CD4-positive, alpha-beta T cell (primary cell): ENCODE measurements at regions not wholly inside any gene's neighbourhood (a gene's known extent, or its start where the extent isn't known, plus 50 kb on each side); places are given as distances from the start of the nearest gene placed in this dataset.

Experiments used
- ATAC-seq: fragments of 200-7000 bp; cut with Tn5 transposase; one replicate; pipeline ENCODE4 v1.10.0; 2022; ENCODE audit warnings: mild to moderate bottlenecking; ENCODE audit not compliant: poor library complexity
- CTCF ChIA-PET: fragments of 350-600 bp; sonication (Branson Sonifier 250); formaldehyde crosslinking; loops from one replicate; lab custom pipeline; 2021; ENCODE audit warnings: antibody characterized with exemption, inconsistent platforms; lab: Charles Lee
- POLR2A ChIA-PET: fragments of 350-600 bp; sonication (Branson Sonifier 250); formaldehyde crosslinking; loops from one replicate; lab custom pipeline; 2021; ENCODE audit warnings: antibody characterized with exemption, inconsistent platforms; lab: Charles Lee
- DNase-seq, 14 experiments: peaks; one replicate each; pipeline ENCODE4 v3.0.0-alpha.2; 2013 to 2020; ENCODE audit warnings: mixed read lengths in 2 of 14
- H3K27ac ChIP-seq, 2 donors: one replicate each; pipeline versions ENCODE4 v1.5.1 to v1.7.0; 2013; ENCODE audit warnings: low read length in 2 of 2, low read depth in 1 of 2, mild to moderate bottlenecking in 1 of 2
- H3K27me3 ChIP-seq, 2 experiments: 1 replicate in 1 of 2; 2 replicates in 1 of 2; pipeline versions ENCODE4 v1.6.1 to v1.7.0; 2013; ENCODE audit warnings: low read length in 2 of 2, control low read depth in 1 of 2, mild to moderate bottlenecking in 1 of 2, moderate library complexity in 1 of 2; ENCODE audit not compliant: insufficient read depth in 2 of 2, control insufficient read depth in 1 of 2
- H3K36me3 ChIP-seq: one replicate; pipeline ENCODE4 v1.6.1; 2013; ENCODE audit warnings: low read length, control low read depth; ENCODE audit not compliant: insufficient read depth
- H3K4me1 ChIP-seq: one replicate; pipeline ENCODE4 v1.6.1; 2013; ENCODE audit warnings: low read length, control low read depth; ENCODE audit not compliant: insufficient read depth
- H3K4me3 ChIP-seq: one replicate; pipeline ENCODE4 v1.5.1; 2013; ENCODE audit warnings: mild to moderate bottlenecking, low read length, moderate library complexity
- H3K9me3 ChIP-seq, 2 experiments: 1 replicate in 1 of 2; 2 replicates in 1 of 2; pipeline versions ENCODE4 v1.6.1 to v1.7.0; 2013; ENCODE audit warnings: low read length in 2 of 2, mild to moderate bottlenecking in 2 of 2, control low read depth in 1 of 2, moderate library complexity in 1 of 2; ENCODE audit not compliant: control insufficient read depth in 1 of 2, insufficient read depth in 1 of 2
- H3K27ac Mint-ChIP-seq: one replicate; pipeline ENCODE4 v1.8.0; 2020; ENCODE audit warnings: mixed read lengths
- H3K27me3 Mint-ChIP-seq: one replicate; pipeline ENCODE4 v1.8.0; 2021; ENCODE audit warnings: mixed read lengths
- H3K36me3 Mint-ChIP-seq: one replicate; pipeline ENCODE4 v1.8.0; 2021; ENCODE audit warnings: low read depth, mixed read lengths
- H3K4me1 Mint-ChIP-seq: one replicate; pipeline ENCODE4 v1.8.0; 2021; ENCODE audit warnings: low read depth, mixed read lengths
- H3K4me3 Mint-ChIP-seq: one replicate; pipeline ENCODE4 v1.8.0; 2020; ENCODE audit warnings: mild to moderate bottlenecking, mixed read lengths
- H3K9me3 Mint-ChIP-seq: one replicate; pipeline ENCODE4 v1.8.0; 2020; ENCODE audit warnings: mixed read lengths
- intact Hi-C, 2 experiments: fragments of 100-400 bp; cut with DNase I in 1 of 2; cut with micrococcal nuclease in 1 of 2; formaldehyde crosslinking; loops; one replicate each; pipeline versions ENCODE4 v1.15.1 to v1.9.0; 2023 to 2025; cut with DNase I, micrococcal nuclease
- TF ChIP-seq, protein P1 (sequence below): fragments of 200-600 bp; IDR thresholded peaks from one replicate; pipeline ENCODE4 v1.8.0; 2022; ENCODE audit warnings: antibody characterized with exemption, mild to moderate bottlenecking

GRCh38 chr6:7664003-7664402 is 61.9 kb upstream of the BMP6 start:
- Mint-ChIP-seq H3K27me3 (peaks cover 21% of the 10 kb centered on the region), H3K9me3 (no peaks in the 10 kb centered on the region), H3K36me3 (no peaks in the 10 kb centered on the region), H3K4me3 (no peak overlapping the region), H3K4me1 (no peaks in the 10 kb centered on the region), H3K27ac (no peak overlapping the region)
- H3K36me3 ChIP-seq: no peaks in the 10 kb centered on the region
- TF ChIP-seq, protein P1, sequence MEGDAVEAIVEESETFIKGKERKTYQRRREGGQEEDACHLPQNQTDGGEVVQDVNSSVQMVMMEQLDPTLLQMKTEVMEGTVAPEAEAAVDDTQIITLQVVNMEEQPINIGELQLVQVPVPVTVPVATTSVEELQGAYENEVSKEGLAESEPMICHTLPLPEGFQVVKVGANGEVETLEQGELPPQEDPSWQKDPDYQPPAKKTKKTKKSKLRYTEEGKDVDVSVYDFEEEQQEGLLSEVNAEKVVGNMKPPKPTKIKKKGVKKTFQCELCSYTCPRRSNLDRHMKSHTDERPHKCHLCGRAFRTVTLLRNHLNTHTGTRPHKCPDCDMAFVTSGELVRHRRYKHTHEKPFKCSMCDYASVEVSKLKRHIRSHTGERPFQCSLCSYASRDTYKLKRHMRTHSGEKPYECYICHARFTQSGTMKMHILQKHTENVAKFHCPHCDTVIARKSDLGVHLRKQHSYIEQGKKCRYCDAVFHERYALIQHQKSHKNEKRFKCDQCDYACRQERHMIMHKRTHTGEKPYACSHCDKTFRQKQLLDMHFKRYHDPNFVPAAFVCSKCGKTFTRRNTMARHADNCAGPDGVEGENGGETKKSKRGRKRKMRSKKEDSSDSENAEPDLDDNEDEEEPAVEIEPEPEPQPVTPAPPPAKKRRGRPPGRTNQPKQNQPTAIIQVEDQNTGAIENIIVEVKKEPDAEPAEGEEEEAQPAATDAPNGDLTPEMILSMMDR: no peak
- H3K27ac ChIP-seq: no peak overlapping the region
- intact Hi-C loops: no loop called here
- DNase-seq (no peak), ATAC-seq (no peak)
- no peak overlapping the region for H3K4me3 ChIP-seq
- peaks cover 5 to 6% of the 10 kb centered on the region in 2 experiments for H3K27me3 ChIP-seq
- H3K9me3 ChIP-seq: no peaks in the 10 kb centered on the region
- ChIA-PET CTCF (no interaction called here), POLR2A (no interaction called here)
- H3K4me1 ChIP-seq: no peaks in the 10 kb centered on the region

GRCh38 chr6:7668936-7669335 is 57.0 kb upstream of the BMP6 start:
- no peak overlapping the region for H3K4me3 Mint-ChIP-seq
- no peak for ATAC-seq
- no peaks in the 10 kb centered on the region for H3K4me1 Mint-ChIP-seq
- Histone ChIP-seq H3K36me3 (no peaks in the 10 kb centered on the region), H3K27me3 (peaks cover 3 to 5% of the 10 kb centered on the region in 2 experiments), H3K4me1 (no peaks in the 10 kb centered on the region), H3K9me3 (no peaks in the 10 kb centered on the region), H3K4me3 (no peak overlapping the region), H3K27ac (no peak overlapping the region)
- TF ChIP-seq, protein P1: no peak
- no peaks in the 10 kb centered on the region for H3K9me3 Mint-ChIP-seq
- no peak overlapping the region for H3K27ac Mint-ChIP-seq
- POLR2A ChIA-PET: no interaction called here
- no peak for DNase-seq
- peaks cover 18% of the 10 kb centered on the region for H3K27me3 Mint-ChIP-seq
- CTCF ChIA-PET: interaction anchor here (0.6 kb wide), 2 partner anchors 17 to 458 kb away, joined by 3 read pairs; no protein-coding TSS in a partner anchor
- intact Hi-C loops: no loop called here
- H3K36me3 Mint-ChIP-seq: no peaks in the 10 kb centered on the region

DNA sequence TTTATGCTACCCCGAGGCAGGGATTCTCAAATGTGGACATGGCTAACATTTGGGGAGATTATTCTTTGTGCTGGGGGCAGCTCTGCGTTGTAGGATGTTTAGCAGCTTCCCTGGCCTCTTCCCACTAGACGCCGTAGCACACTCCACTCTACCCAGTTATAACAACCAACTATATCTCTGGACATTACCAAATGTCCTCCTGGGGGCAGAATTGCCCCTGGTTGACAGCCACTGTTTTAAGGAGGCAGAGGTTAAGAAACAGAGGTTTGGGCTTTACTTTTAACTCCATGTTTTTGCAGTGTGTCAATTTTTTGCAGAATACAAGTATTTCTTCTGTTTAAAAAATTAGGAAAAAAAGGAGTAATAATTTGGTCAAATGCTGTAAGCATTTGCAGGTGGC is 56.2 kb upstream of the BMP6 start:
- Histone ChIP-seq H3K9me3 (no peaks in the 10 kb centered on the region), H3K36me3 (no peaks in the 10 kb centered on the region), H3K27me3 (peaks cover 3 to 5% of the 10 kb centered on the region in 2 experiments), H3K4me1 (no peaks in the 10 kb centered on the region), H3K4me3 (no peak overlapping the region), H3K27ac (no peak overlapping the region)
- H3K9me3 Mint-ChIP-seq: no peaks in the 10 kb centered on the region
- intact Hi-C loops: no loop called here
- H3K27ac Mint-ChIP-seq: no peak overlapping the region
- H3K27me3 Mint-ChIP-seq: peaks cover 20% of the 10 kb centered on the region
- H3K4me1 Mint-ChIP-seq: no peaks in the 10 kb centered on the region
- TF ChIP-seq, protein P1: no peak
- H3K4me3 Mint-ChIP-seq: no peak overlapping the region
- ChIA-PET POLR2A (no interaction called here), CTCF (interaction anchor here (0.6 kb wide), 1 partner anchor 459 kb away, joined by 3 read pairs; no protein-coding TSS in a partner anchor)
- DNase-seq: no peak
- no peaks in the 10 kb centered on the region for H3K36me3 Mint-ChIP-seq
- ATAC-seq: no peak
